GM23338 (cell line): ENCODE measurements at regions not wholly inside any gene's neighbourhood (a gene's known extent, or its start where the extent isn't known, plus 50 kb on each side); places are given as distances from the start of the nearest gene placed in this dataset.

ENCODE experiments used
- ATAC-seq: fragments of 200-7000 bp; cut with Tn5 transposase; 3 replicates; pipeline ENCODE4 v1.9.1; 2020
- DNase-seq: peaks from one replicate; pipeline ENCODE4 v3.0.0-alpha.2; 2015; ENCODE audit warnings: low spot score
- H2AFZ ChIP-seq: fragments of 200-600 bp; sonication (generic); 2 replicates; pipeline ENCODE4 v1.8.0; 2016; ENCODE audit warnings: antibody characterized with exemption, mild to moderate bottlenecking, moderate library complexity
- H3F3A ChIP-seq: fragments of 200-600 bp; sonication (generic); replicated peaks from 2 replicates; pipeline ENCODE4 v1.8.0; 2017; ENCODE audit warnings: antibody characterized with exemption, mixed run types, low read depth
- H3K27ac ChIP-seq: fragments of 200-600 bp; sonication (generic); 2 replicates; pipeline ENCODE4 v1.6.1; 2016; ENCODE audit warnings: low read depth
- H3K27me3 ChIP-seq: fragments of 200-600 bp; sonication (generic); 2 replicates; pipeline ENCODE4 v1.8.0; 2016; ENCODE audit warnings: mild to moderate bottlenecking, mixed run types, moderate library complexity; ENCODE audit not compliant: insufficient read depth
- H3K36me3 ChIP-seq: fragments of 200-600 bp; sonication (generic); 2 replicates; pipeline ENCODE4 v1.8.0; 2016; ENCODE audit warnings: mild to moderate bottlenecking; ENCODE audit not compliant: insufficient read depth
- H3K4me1 ChIP-seq: fragments of 200-600 bp; sonication (generic); 2 replicates; pipeline ENCODE4 v1.8.0; 2016; ENCODE audit warnings: mild to moderate bottlenecking, moderate library complexity; ENCODE audit not compliant: insufficient read depth
- H3K4me2 ChIP-seq: fragments of 200-600 bp; sonication (generic); 2 replicates; pipeline ENCODE4 v1.7.1; 2017; ENCODE audit warnings: mixed run types
- H3K4me3 ChIP-seq: fragments of 200-600 bp; sonication (generic); 2 replicates; pipeline ENCODE4 v1.6.1; 2016; ENCODE audit warnings: mixed run types
- H3K79me2 ChIP-seq: fragments of 200-600 bp; sonication (generic); replicated peaks from 2 replicates; pipeline ENCODE4 v1.8.0; 2017; ENCODE audit warnings: mild to moderate bottlenecking; ENCODE audit not compliant: insufficient read depth
- H3K9me2 ChIP-seq: fragments of 200-600 bp; sonication (generic); 2 replicates; pipeline ENCODE4 v1.8.0; 2017; ENCODE audit not compliant: insufficient read depth
- H4K20me1 ChIP-seq: fragments of 200-600 bp; sonication (generic); replicated peaks from 2 replicates; pipeline ENCODE4 v1.8.0; 2017; ENCODE audit warnings: mild to moderate bottlenecking; ENCODE audit not compliant: insufficient read depth
- H3K27ac Mint-ChIP-seq: 2 replicates; pipeline ENCODE4 v1.8.0; 2020; ENCODE audit warnings: inconsistent platforms, mild to moderate bottlenecking, moderate library complexity, mixed read lengths
- H3K27me3 Mint-ChIP-seq: 3 replicates; pipeline ENCODE4 v1.8.0; 2022; ENCODE audit warnings: low read depth, mild to moderate bottlenecking, moderate library complexity, mixed read lengths, inconsistent platforms; ENCODE audit not compliant: insufficient read depth, poor library complexity
- H3K36me3 Mint-ChIP-seq: 3 replicates; pipeline ENCODE4 v1.8.0; 2021; ENCODE audit warnings: low read depth, mild to moderate bottlenecking, inconsistent platforms, moderate library complexity, mixed read lengths
- H3K4me1 Mint-ChIP-seq: 3 replicates; pipeline ENCODE4 v1.8.0; 2020; ENCODE audit warnings: mild to moderate bottlenecking, inconsistent platforms, mixed read lengths
- H3K4me3 Mint-ChIP-seq: 3 replicates; pipeline ENCODE4 v1.8.0; 2021; ENCODE audit warnings: moderate library complexity, mild to moderate bottlenecking, inconsistent platforms, mixed read lengths
- H3K9me3 Mint-ChIP-seq: 3 replicates; pipeline ENCODE4 v1.8.0; 2020; ENCODE audit warnings: moderate library complexity, mild to moderate bottlenecking, inconsistent platforms, mixed read lengths
- CREB1 ChIP-seq: fragments of 250-450 bp; sonication (Bioruptor Pico); IDR thresholded peaks from 2 replicates; pipeline ENCODE4 v1.5.0; 2020; ENCODE audit warnings: low read depth, mild to moderate bottlenecking, moderate library complexity
- CTCF ChIP-seq, 2 experiments: fragments of 200-600 bp in 1 of 2; sonication (generic) in 1 of 2; conservative IDR thresholded peaks; 2 replicates each; pipeline versions ENCODE4 v1.5.1 to v1.6.1; 2016 to 2017; ENCODE audit warnings: antibody characterized with exemption in 2 of 2, low read depth in 2 of 2, mild to moderate bottlenecking in 2 of 2, moderate library complexity in 1 of 2
- ETS1 ChIP-seq: IDR thresholded peaks from 2 replicates; pipeline ENCODE4 v1.6.1; 2016; ENCODE audit warnings: antibody characterized with exemption
- EZH2 ChIP-seq: fragments of 200-600 bp; sonication (generic); IDR thresholded peaks from one replicate; pipeline ENCODE4 v1.8.0; 2017; ENCODE audit warnings: antibody characterized with exemption, mild to moderate bottlenecking, low read depth; ENCODE audit not compliant: unreplicated experiment
- EZH2phosphoT487 ChIP-seq: fragments of 200-600 bp; sonication (generic); IDR thresholded peaks from one replicate; pipeline ENCODE4 v1.8.1; 2018; ENCODE audit warnings: antibody characterized with exemption; ENCODE audit not compliant: unreplicated experiment
- JUNB ChIP-seq: IDR thresholded peaks from one replicate; pipeline ENCODE4 v1.6.1; 2016; ENCODE audit warnings: antibody characterized with exemption; ENCODE audit not compliant: unreplicated experiment
- NANOG ChIP-seq: IDR thresholded peaks from 2 replicates; pipeline ENCODE4 v1.6.1; 2016; ENCODE audit warnings: antibody characterized with exemption, borderline replicate concordance
- POLR2AphosphoS5 ChIP-seq: IDR thresholded peaks from 2 replicates; pipeline ENCODE4 v1.6.1; 2016; ENCODE audit warnings: antibody characterized with exemption, low read depth
- STAT1 ChIP-seq: IDR thresholded peaks from one replicate; pipeline ENCODE4 v1.6.1; 2016; ENCODE audit warnings: antibody characterized with exemption; ENCODE audit not compliant: unreplicated experiment
- ZNF114 ChIP-seq: fragments of 250-450 bp; sonication (Bioruptor Pico); IDR thresholded peaks from 2 replicates; pipeline ENCODE4 v1.5.0; 2020; ENCODE audit warnings: mild to moderate bottlenecking, moderate library complexity
- ZNF331 ChIP-seq: fragments of 250-450 bp; sonication (Bioruptor Pico); IDR thresholded peaks from 2 replicates; pipeline ENCODE4 v1.5.0; 2020; ENCODE audit warnings: low read depth, mild to moderate bottlenecking, moderate library complexity
- TF ChIP-seq, protein P1 (sequence below): IDR thresholded peaks from one replicate; pipeline ENCODE4 v1.6.1; 2018; ENCODE audit warnings: antibody characterized with exemption; ENCODE audit not compliant: unreplicated experiment
- TF ChIP-seq, protein P2 (sequence below): fragments of 250-450 bp; sonication (Bioruptor Pico); IDR thresholded peaks from 2 replicates; pipeline ENCODE4 v1.5.0; 2020; ENCODE audit warnings: mild to moderate bottlenecking, moderate library complexity

DNA sequence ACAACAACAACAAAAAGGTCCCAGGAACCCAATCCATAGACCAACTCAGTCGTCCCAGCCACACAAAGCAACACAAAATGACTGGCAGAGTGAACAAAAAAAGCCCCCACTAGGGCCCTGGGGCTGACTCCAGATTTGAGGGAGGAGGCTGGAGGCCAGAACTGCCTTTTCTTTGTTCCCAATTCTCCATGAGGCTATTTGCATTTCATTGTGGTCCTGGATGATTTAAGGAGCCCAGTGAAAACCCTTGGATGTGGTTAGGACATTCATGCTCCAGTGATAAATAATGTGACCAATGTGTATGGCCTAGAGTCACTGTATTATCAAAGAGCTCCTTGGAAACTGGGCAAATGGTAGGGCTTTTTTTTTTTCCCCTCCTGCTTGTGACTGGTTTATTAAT is 192.9 kb downstream of the NUAK1 start:
- H3K4me2 ChIP-seq = no peak overlapping the region
- no peak overlapping the region for H3K4me3 ChIP-seq
- H4K20me1 ChIP-seq = no peaks in the 10 kb centered on the region
- H3K4me1 Mint-ChIP-seq = no peaks in the 10 kb centered on the region
- no peaks in the 10 kb centered on the region for H3K4me1 ChIP-seq
- H2AFZ ChIP-seq = no peak overlapping the region
- H3K27ac ChIP-seq = no peak overlapping the region
- no peaks in the 10 kb centered on the region for H3K79me2 ChIP-seq
- H3K27ac Mint-ChIP-seq = no peak overlapping the region
- ATAC-seq (no peak), DNase-seq (no peak)
- peaks cover 18% of the 10 kb centered on the region for H3K9me2 ChIP-seq
- H3K27me3 Mint-ChIP-seq = peaks cover 2% of the 10 kb centered on the region
- no peaks in the 10 kb centered on the region for H3K27me3 ChIP-seq
- TF ChIP-seq CTCF (conservative IDR thresholded peaks at IDR 0.05; ENCODE audit: low read depth in 2 of 2) (no peak), STAT1 (no peak), ZNF331 (no peak), POLR2AphosphoS5 (no peak), EZH2phosphoT487 (no peak), ETS1 (no peak), NANOG (no peak), EZH2 (no peak), CREB1 (CRISPR knock-in tag) (no peak), JUNB (no peak), ZNF114 (no peak)
- TF ChIP-seq, protein P1, sequence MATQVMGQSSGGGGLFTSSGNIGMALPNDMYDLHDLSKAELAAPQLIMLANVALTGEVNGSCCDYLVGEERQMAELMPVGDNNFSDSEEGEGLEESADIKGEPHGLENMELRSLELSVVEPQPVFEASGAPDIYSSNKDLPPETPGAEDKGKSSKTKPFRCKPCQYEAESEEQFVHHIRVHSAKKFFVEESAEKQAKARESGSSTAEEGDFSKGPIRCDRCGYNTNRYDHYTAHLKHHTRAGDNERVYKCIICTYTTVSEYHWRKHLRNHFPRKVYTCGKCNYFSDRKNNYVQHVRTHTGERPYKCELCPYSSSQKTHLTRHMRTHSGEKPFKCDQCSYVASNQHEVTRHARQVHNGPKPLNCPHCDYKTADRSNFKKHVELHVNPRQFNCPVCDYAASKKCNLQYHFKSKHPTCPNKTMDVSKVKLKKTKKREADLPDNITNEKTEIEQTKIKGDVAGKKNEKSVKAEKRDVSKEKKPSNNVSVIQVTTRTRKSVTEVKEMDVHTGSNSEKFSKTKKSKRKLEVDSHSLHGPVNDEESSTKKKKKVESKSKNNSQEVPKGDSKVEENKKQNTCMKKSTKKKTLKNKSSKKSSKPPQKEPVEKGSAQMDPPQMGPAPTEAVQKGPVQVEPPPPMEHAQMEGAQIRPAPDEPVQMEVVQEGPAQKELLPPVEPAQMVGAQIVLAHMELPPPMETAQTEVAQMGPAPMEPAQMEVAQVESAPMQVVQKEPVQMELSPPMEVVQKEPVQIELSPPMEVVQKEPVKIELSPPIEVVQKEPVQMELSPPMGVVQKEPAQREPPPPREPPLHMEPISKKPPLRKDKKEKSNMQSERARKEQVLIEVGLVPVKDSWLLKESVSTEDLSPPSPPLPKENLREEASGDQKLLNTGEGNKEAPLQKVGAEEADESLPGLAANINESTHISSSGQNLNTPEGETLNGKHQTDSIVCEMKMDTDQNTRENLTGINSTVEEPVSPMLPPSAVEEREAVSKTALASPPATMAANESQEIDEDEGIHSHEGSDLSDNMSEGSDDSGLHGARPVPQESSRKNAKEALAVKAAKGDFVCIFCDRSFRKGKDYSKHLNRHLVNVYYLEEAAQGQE = no peak
- TF ChIP-seq, protein P2, sequence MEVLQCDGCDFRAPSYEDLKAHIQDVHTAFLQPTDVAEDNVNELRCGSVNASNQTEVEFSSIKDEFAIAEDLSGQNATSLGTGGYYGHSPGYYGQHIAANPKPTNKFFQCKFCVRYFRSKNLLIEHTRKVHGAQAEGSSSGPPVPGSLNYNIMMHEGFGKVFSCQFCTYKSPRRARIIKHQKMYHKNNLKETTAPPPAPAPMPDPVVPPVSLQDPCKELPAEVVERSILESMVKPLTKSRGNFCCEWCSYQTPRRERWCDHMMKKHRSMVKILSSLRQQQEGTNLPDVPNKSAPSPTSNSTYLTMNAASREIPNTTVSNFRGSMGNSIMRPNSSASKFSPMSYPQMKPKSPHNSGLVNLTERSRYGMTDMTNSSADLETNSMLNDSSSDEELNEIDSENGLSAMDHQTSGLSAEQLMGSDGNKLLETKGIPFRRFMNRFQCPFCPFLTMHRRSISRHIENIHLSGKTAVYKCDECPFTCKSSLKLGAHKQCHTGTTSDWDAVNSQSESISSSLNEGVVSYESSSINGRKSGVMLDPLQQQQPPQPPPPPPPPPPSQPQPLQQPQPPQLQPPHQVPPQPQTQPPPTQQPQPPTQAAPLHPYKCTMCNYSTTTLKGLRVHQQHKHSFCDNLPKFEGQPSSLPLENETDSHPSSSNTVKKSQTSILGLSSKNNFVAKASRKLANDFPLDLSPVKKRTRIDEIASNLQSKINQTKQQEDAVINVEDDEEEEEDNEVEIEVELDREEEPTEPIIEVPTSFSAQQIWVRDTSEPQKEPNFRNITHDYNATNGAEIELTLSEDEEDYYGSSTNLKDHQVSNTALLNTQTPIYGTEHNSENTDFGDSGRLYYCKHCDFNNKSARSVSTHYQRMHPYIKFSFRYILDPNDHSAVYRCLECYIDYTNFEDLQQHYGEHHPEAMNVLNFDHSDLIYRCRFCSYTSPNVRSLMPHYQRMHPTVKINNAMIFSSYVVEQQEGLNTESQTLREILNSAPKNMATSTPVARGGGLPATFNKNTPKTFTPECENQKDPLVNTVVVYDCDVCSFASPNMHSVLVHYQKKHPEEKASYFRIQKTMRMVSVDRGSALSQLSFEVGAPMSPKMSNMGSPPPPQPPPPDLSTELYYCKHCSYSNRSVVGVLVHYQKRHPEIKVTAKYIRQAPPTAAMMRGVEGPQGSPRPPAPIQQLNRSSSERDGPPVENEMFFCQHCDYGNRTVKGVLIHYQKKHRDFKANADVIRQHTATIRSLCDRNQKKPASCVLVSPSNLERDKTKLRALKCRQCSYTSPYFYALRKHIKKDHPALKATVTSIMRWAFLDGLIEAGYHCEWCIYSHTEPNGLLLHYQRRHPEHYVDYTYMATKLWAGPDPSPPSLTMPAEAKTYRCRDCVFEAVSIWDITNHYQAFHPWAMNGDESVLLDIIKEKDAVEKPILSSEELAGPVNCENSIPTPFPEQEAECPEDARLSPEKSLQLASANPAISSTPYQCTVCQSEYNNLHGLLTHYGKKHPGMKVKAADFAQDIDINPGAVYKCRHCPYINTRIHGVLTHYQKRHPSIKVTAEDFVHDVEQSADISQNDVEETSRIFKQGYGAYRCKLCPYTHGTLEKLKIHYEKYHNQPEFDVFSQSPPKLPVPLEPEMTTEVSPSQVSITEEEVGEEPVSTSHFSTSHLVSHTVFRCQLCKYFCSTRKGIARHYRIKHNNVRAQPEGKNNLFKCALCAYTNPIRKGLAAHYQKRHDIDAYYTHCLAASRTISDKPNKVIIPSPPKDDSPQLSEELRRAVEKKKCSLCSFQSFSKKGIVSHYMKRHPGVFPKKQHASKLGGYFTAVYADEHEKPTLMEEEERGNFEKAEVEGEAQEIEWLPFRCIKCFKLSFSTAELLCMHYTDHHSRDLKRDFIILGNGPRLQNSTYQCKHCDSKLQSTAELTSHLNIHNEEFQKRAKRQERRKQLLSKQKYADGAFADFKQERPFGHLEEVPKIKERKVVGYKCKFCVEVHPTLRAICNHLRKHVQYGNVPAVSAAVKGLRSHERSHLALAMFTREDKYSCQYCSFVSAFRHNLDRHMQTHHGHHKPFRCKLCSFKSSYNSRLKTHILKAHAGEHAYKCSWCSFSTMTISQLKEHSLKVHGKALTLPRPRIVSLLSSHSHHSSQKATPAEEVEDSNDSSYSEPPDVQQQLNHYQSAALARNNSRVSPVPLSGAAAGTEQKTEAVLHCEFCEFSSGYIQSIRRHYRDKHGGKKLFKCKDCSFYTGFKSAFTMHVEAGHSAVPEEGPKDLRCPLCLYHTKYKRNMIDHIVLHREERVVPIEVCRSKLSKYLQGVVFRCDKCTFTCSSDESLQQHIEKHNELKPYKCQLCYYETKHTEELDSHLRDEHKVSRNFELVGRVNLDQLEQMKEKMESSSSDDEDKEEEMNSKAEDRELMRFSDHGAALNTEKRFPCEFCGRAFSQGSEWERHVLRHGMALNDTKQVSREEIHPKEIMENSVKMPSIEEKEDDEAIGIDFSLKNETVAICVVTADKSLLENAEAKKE (CRISPR knock-in tag) = no peak
- no peaks in the 10 kb centered on the region for H3F3A ChIP-seq
- no peaks in the 10 kb centered on the region for H3K36me3 Mint-ChIP-seq
- H3K36me3 ChIP-seq = no peaks in the 10 kb centered on the region
- no peak overlapping the region for H3K4me3 Mint-ChIP-seq
- no peaks in the 10 kb centered on the region for H3K9me3 Mint-ChIP-seq
